BE2C (cell line): ENCODE measurements at regions not wholly inside any gene's neighbourhood (a gene's known extent, or its start where the extent isn't known, plus 50 kb on each side); places are given as distances from the start of the nearest gene placed in this dataset.
"Not testable (repeated sequence)": the region's sequence is repeated elsewhere in the genome, so short reads cannot be mapped to it uniquely, and the experiment has no call there.

Source experiments
- DNase-seq: peaks from one replicate; pipeline ENCODE4 v3.0.0-alpha.2; 2020
- H3K27me3 ChIP-seq: fragments of 250-450 bp; sonication (Bioruptor Pico); 2 replicates; pipeline ENCODE4 v1.5.1; 2020; ENCODE audit warnings: mild to moderate bottlenecking
- H3K36me3 ChIP-seq: fragments of 250-450 bp; sonication (Bioruptor Pico); 2 replicates; pipeline ENCODE4 v1.5.1; 2020; ENCODE audit warnings: mild to moderate bottlenecking
- H3K4me1 ChIP-seq: fragments of 250-450 bp; sonication (Bioruptor Pico); 2 replicates; pipeline ENCODE4 v1.5.1; 2020
- H3K4me3 ChIP-seq: 2 replicates; pipeline ENCODE4 v1.5.1; 2011; ENCODE audit warnings: low read depth, low read length
- H3K9me3 ChIP-seq: fragments of 250-450 bp; sonication (Bioruptor Pico); 2 replicates; pipeline ENCODE4 v1.5.1; 2020
- CTCF ChIP-seq: IDR thresholded peaks from 2 replicates; pipeline ENCODE4 v1.5.1; 2012; ENCODE audit warnings: mild to moderate bottlenecking, low read depth, low read length

GRCh38 chr5:34551911-34552433 lies 104.2 kb upstream of the RAI14 start:
- no peaks in the 10 kb centered on the region for H3K9me3 ChIP-seq
- peaks cover 6% of the 10 kb centered on the region for H3K27me3 ChIP-seq
- no peak overlapping the region for H3K4me3 ChIP-seq
- DNase-seq = no peak
- TF ChIP-seq CTCF = no peak
- no peaks in the 10 kb centered on the region for H3K36me3 ChIP-seq
- H3K4me1 ChIP-seq = no peaks in the 10 kb centered on the region

- no peak for TF ChIP-seq CTCF
- no peak for DNase-seq
- Histone ChIP-seq H3K4me3 (no peak overlapping the region), H3K9me3 (no peaks in the 10 kb centered on the region), H3K27me3 (peaks cover 6% of the 10 kb centered on the region), H3K36me3 (no peaks in the 10 kb centered on the region), H3K4me1 (no peaks in the 10 kb centered on the region)
Observed at GRCh38 chr5:34552686-34553085, 103.4 kb upstream of the RAI14 start.

GRCh38 chr5:34553581-34553980 lies 102.5 kb upstream of the RAI14 start:
- TF ChIP-seq CTCF = no peak
- H3K36me3 ChIP-seq = no peaks in the 10 kb centered on the region
- DNase-seq = no peak
- no peaks in the 10 kb centered on the region for H3K9me3 ChIP-seq
- H3K4me3 ChIP-seq = no peak overlapping the region
- H3K4me1 ChIP-seq = no peaks in the 10 kb centered on the region
- H3K27me3 ChIP-seq = peaks cover 6% of the 10 kb centered on the region

GRCh38 chr5:34554641-34555040 lies 101.5 kb upstream of the RAI14 start:
- Histone ChIP-seq H3K4me3 (no peak overlapping the region), H3K36me3 (no peaks in the 10 kb centered on the region), H3K4me1 (no peaks in the 10 kb centered on the region), H3K27me3 (peaks cover 6% of the 10 kb centered on the region), H3K9me3 (no peaks in the 10 kb centered on the region)
- DNase-seq = no peak
- no peak for TF ChIP-seq CTCF

- no peak overlapping the region for H3K4me3 ChIP-seq
- no peak for DNase-seq
- no peak for TF ChIP-seq CTCF
- no peaks in the 10 kb centered on the region for H3K9me3 ChIP-seq
- H3K27me3 ChIP-seq = peaks cover 6% of the 10 kb centered on the region
- H3K4me1 ChIP-seq = no peaks in the 10 kb centered on the region
- no peaks in the 10 kb centered on the region for H3K36me3 ChIP-seq
Observed at GRCh38 chr5:34555699-34556508, 100.2 kb upstream of the RAI14 start.

GRCh38 chr5:34556509-34556782 lies 99.7 kb upstream of the RAI14 start:
- no peaks in the 10 kb centered on the region for H3K4me1 ChIP-seq
- no peak overlapping the region for H3K4me3 ChIP-seq
- TF ChIP-seq CTCF = no peak
- no peaks in the 10 kb centered on the region for H3K9me3 ChIP-seq
- DNase-seq = no peak
- H3K36me3 ChIP-seq = no peaks in the 10 kb centered on the region
- peaks cover 6% of the 10 kb centered on the region for H3K27me3 ChIP-seq

- not testable (repeated sequence) for H3K4me3 ChIP-seq, H3K9me3 ChIP-seq, H3K36me3 ChIP-seq, H3K27me3 ChIP-seq, H3K4me1 ChIP-seq, DNase-seq
Observed at GRCh38 chr5:34561581-34561980, 94.5 kb upstream of the RAI14 start.
